Pancreas (tissue), 10 donors: ENCODE measurements at regions not wholly inside any gene's neighbourhood (a gene's known extent, or its start where the extent isn't known, plus 50 kb on each side); places are given as distances from the start of the nearest gene placed in this dataset.
A peak's percentile ranks its signal among the peaks of the same experiment; 100 is the strongest.

Source experiments
- ATAC-seq, 4 donors: fragments of 200-7000 bp; cut with Tn5 transposase; one replicate each; pipeline versions ENCODE4 v1.8.0 to v1.9.1; 2020; ENCODE audit warnings: mild to moderate bottlenecking in 4 of 4, moderate library complexity in 4 of 4
- DNase-seq, 6 donors: peaks; one replicate each; pipeline ENCODE4 v3.0.0-alpha.2; 2020
- FAIRE-seq: peaks from 2 replicates; lab custom pipeline; 2012; peaks lifted over from hg19 to GRCh38; lab: Jason Lieb, UNC
- H3K27ac ChIP-seq, 4 donors: fragments of 200-600 bp; sonication (generic); 1 replicate in 3 of 4; 2 replicates in 1 of 4; pipeline versions ENCODE4 v1.5.0 to v1.8.0; 2020
- H3K27me3 ChIP-seq, 4 donors: fragments of 200-600 bp; one replicate each; pipeline ENCODE4 v1.8.0; 2021
- H3K36me3 ChIP-seq, 3 donors: fragments of 200-600 bp; sonication (generic) in 1 of 3; one replicate each; pipeline versions ENCODE4 v1.5.0 to v1.8.0; 2020 to 2021
- H3K4me1 ChIP-seq, 3 donors: fragments of 200-600 bp; one replicate each; pipeline ENCODE4 v1.8.0; 2021
- H3K4me3 ChIP-seq, 4 donors: fragments of 200-600 bp; sonication (generic) in 2 of 4; one replicate each; pipeline versions ENCODE4 v1.5.0 to v1.8.0; 2020 to 2021
- H3K9me3 ChIP-seq, 4 donors: fragments of 200-600 bp; one replicate each; pipeline ENCODE4 v1.8.0; 2021
- WGBS, 2 donors: extraction: QIAGEN DNeasy Blood & Tissue Kit; methylation state at CpG; one replicate each; pipeline ENCODE4 v1.1.7; 2013; 5-methylcytosine and 5-hydroxymethylcytosine counted together
- intact Hi-C, 3 donors: fragments of 100-400 bp; cut with DNase I; formaldehyde crosslinking; loops; one replicate each; pipeline versions ENCODE4 v1.11.1 to v1.14.2; 2022
- TF ChIP-seq, protein P1 (sequence below), 4 donors: fragments of 200-600 bp; sonication (generic) in 3 of 4; IDR thresholded peaks; one replicate each; pipeline versions ENCODE4 v1.5.0 to v1.8.0; 2021; ENCODE audit warnings: antibody characterized with exemption in 4 of 4
- donor health status: healthy with polysubstance abuse.
- donor health status: DM: no; HTN: no; CAD: no; lungs with moderate emphysema.
- donor health status: DM: no; HTN: no; CAD: no.
- donor health status: control.
- donor health status: control.
- donor health status: Bipolar disorder and iron deficiency.
- donor health status: DM: yes; HTN: yes; CAD: no.
- donor health status: DM: no; HTN: no; CAD: no.
- donor health status: DM: no; HTN: no; CAD: no.
- donor health status: DM: yes; HTN: yes; CAD: no.

DNA sequence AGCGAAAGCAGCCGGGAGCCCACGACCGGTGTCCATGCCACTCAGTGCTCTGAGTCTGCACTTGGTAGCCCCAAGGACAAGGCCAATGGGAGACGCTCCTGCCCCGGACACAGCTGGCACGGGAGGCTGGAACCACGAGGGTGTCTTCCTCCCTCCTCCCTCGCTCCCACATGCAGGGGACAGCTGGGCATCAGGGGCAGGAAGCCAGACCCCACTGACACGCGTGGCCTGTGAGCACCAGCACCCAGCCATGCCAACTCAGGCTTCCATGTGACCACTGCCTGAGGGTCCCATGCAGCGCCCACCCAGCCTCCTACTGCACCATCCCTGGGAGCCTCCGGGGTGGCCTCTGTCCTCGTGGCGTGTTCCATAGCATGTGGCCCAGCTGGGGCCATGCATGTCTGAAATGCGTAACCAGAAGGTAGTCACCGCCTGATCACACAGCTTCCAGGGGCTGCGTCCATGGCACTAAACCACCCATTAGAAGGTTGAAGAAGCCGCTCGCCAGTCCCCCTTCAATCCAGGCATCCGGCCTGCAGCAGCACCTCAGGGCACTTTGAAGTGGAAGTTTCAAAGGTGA, 323.2 kb upstream of the SALL3 start:
- 78 to 80% methylated on average over 21 of the region's 21 CpGs for WGBS, 2 donors
- ATAC-seq (no peak), FAIRE-seq (no peak), DNase-seq (no peak)
- Histone ChIP-seq H3K27ac (no peak overlapping the region), H3K4me3 (no peak overlapping the region), H3K27me3 (no peaks in the 10 kb centered on the region), H3K36me3 (no peaks in the 10 kb centered on the region), H3K4me1 (no peaks in the 10 kb centered on the region), H3K9me3 (no peaks in the 10 kb centered on the region)
- TF ChIP-seq, protein P1, sequence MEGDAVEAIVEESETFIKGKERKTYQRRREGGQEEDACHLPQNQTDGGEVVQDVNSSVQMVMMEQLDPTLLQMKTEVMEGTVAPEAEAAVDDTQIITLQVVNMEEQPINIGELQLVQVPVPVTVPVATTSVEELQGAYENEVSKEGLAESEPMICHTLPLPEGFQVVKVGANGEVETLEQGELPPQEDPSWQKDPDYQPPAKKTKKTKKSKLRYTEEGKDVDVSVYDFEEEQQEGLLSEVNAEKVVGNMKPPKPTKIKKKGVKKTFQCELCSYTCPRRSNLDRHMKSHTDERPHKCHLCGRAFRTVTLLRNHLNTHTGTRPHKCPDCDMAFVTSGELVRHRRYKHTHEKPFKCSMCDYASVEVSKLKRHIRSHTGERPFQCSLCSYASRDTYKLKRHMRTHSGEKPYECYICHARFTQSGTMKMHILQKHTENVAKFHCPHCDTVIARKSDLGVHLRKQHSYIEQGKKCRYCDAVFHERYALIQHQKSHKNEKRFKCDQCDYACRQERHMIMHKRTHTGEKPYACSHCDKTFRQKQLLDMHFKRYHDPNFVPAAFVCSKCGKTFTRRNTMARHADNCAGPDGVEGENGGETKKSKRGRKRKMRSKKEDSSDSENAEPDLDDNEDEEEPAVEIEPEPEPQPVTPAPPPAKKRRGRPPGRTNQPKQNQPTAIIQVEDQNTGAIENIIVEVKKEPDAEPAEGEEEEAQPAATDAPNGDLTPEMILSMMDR (IDR thresholded peaks at IDR 0.05) = no peak
- intact Hi-C loops = no loop called here

DNA sequence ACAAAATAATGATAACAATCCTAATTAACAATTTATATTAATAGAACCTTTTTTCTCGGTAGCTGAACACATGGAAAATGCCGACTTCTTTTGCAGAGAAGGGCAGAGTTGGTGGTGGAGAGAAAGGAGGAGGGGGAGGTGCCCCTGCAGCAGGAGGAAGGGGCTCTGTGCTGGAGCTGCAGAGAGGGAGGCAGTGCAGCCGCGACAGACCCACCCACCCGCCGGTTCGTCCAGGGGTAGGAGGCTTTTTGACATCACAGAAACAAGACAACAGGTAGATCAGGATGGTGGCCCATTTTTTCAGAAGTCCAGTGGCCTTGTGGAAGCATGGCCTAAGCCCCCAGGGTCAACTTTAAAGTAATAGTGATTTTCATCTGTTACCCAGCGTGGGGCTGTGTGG, 321.1 kb upstream of the SALL3 start:
- H3K27ac ChIP-seq = no peak overlapping the region
- FAIRE-seq (no peak), DNase-seq (no peak), ATAC-seq (no peak)
- no peaks in the 10 kb centered on the region for H3K4me1 ChIP-seq
- no peak overlapping the region for H3K4me3 ChIP-seq
- H3K9me3 ChIP-seq = no peaks in the 10 kb centered on the region
- WGBS, 2 donors = 38 to 53% methylated on average over 8 of the region's 8 CpGs
- TF ChIP-seq, protein P1 (IDR thresholded peaks at IDR 0.05) = no peak
- no peaks in the 10 kb centered on the region for H3K27me3 ChIP-seq
- no peaks in the 10 kb centered on the region for H3K36me3 ChIP-seq
- intact Hi-C loops = no loop called here

DNA sequence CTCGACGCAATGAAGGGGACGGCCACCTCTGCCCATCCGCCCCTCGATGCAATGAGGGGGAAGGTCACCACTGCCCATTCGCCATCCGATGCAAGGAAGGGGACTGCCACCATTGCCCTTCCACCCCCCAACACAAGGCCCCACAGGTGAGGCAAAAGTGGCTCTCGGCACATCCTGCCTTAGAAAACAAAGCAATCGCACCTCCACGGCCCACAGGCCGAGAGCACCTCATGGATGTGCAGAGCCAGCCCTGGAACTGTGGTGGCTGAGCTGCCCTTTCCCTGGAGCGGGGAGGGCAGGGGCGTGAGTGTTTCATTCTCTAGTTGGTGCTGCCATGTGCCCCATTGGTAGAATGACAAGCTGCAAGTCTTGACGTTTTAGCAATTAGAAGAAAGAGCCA, 320.6 kb upstream of the SALL3 start:
- H3K27me3 ChIP-seq = no peaks in the 10 kb centered on the region
- intact Hi-C loops = no loop called here
- FAIRE-seq = no peak
- H3K9me3 ChIP-seq = no peaks in the 10 kb centered on the region
- WGBS, 2 donors = 68 to 71% methylated on average over 14 of the region's 14 CpGs
- TF ChIP-seq, protein P1 (IDR thresholded peaks at IDR 0.05) = no peak
- no peaks in the 10 kb centered on the region for H3K4me1 ChIP-seq
- ATAC-seq = no peak
- no peak for DNase-seq
- H3K27ac ChIP-seq = no peak overlapping the region
- no peaks in the 10 kb centered on the region for H3K36me3 ChIP-seq
- H3K4me3 ChIP-seq = no peak overlapping the region

DNA sequence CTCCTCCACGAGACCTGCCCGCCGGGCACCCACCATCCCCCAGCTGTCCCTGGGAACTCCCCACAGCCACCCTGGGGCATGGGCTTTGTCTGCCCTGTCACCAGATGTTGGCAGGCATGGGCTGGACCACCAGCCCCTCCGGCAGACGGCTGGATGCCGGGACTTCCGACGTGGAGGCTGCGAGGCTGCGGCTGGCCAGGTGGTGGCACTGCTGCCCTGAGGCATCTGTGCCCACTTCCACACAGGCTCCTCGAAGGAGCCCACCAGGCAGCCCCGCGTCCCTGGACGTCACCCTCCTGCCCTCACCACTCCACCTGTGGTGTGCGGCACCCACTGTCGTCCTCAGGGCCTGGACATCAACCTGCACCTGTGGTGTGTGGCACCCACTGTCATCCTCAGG, 319.9 kb upstream of the SALL3 start:
- Histone ChIP-seq H3K27ac (no peak overlapping the region), H3K36me3 (no peaks in the 10 kb centered on the region), H3K4me3 (no peak overlapping the region), H3K4me1 (no peaks in the 10 kb centered on the region), H3K9me3 (no peaks in the 10 kb centered on the region), H3K27me3 (no peaks in the 10 kb centered on the region)
- intact Hi-C loops = no loop called here
- DNase-seq (peak in 2 of 6 donors; percentile 23 to 36), FAIRE-seq (no peak), ATAC-seq (peak in 3 of 4 donors; percentile 29 to 63 (median 54))
- WGBS, 2 donors = 18 to 29% methylated on average over 13 to 16 of the region's 16 CpGs
- TF ChIP-seq, protein P1 (IDR thresholded peaks at IDR 0.05) = peak; percentile 11 to 56 (median 46)

GRCh38 chr18:78660311-78660710, 319.3 kb upstream of the SALL3 start:
- TF ChIP-seq, protein P1 (IDR thresholded peaks at IDR 0.05) = no peak
- no peaks in the 10 kb centered on the region for H3K4me1 ChIP-seq
- H3K27ac ChIP-seq = no peak overlapping the region
- FAIRE-seq (no peak), DNase-seq (no peak), ATAC-seq (no peak)
- H3K4me3 ChIP-seq = no peak overlapping the region
- H3K27me3 ChIP-seq = no peaks in the 10 kb centered on the region
- H3K9me3 ChIP-seq = no peaks in the 10 kb centered on the region
- no peaks in the 10 kb centered on the region for H3K36me3 ChIP-seq
- intact Hi-C loops = no loop called here
- 52 to 63% methylated on average over 10 of the region's 10 CpGs for WGBS, 2 donors
